NK-92 treated with Interleukin-12 subunit alpha and Interleukin-12 subunit beta, amount 100 ng/mL, for 24 hours (cell line): ENCODE measurements at regions not wholly inside any gene's neighbourhood (a gene's known extent, or its start where the extent isn't known, plus 50 kb on each side); places are given as distances from the start of the nearest gene placed in this dataset.

Experiments
- DNase-seq: peaks from one replicate; lab custom pipeline; 2025; lab: John Stamatoyannopoulos, UW

DNA sequence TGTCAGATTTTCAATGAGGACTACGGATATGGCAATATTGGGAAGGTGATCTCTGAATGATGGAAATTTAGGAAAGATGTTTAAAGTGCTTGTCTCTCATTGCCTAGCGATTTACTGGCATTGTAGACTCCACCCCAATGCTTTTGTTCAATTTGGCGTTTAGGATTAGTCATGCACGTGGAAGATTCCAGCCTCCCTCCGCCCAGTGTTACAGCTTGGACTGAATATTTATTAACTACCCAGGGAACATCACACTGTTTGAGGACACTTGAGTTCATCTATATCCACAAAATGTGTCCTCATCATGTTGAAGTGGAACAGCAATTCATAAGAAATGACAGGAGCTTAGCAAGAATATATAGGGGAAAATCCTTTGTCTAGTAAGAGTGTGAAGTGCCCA is 738.8 kb upstream of the RBFOX1 start:
- DNase-seq: no peak

DNA sequence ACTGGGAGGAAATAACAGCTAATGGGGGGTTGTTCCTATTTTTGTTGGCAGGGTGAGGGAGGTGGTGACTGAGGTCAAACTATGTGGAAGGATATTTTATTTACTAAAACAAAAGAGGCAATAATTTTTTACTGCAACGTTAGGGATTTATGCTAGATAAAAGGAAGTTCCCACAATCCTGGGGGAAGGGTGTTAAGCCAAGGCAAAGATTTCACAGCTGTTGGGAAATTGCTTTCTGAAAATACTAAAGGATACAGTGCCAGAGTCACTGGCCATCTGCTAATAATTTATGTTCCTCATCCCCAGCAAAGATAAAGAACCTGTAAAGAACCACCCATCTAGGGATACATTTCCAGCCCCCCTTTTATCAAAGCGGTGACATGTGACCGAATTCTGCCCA is 756.0 kb upstream of the RBFOX1 start:
- no peak for DNase-seq

DNA sequence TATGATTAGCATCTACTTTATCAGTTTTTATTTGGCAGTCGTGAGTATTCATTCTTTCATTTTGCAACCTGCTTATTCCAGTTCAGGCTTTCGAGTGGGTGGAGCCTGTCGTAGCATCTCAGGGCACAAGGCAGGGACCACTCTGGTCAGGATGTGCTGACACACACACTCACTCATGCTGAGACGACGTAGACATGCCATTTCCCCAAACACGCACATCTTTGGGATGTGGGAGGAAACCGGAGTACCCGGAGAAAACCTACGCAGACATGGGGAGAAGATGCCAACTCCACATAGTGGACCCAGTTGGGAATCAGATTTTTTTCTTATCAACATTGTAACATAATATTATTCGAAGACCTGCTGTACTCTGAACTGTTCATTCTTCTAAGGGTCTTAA is 756.5 kb upstream of the RBFOX1 start:
- no peak for DNase-seq

DNA sequence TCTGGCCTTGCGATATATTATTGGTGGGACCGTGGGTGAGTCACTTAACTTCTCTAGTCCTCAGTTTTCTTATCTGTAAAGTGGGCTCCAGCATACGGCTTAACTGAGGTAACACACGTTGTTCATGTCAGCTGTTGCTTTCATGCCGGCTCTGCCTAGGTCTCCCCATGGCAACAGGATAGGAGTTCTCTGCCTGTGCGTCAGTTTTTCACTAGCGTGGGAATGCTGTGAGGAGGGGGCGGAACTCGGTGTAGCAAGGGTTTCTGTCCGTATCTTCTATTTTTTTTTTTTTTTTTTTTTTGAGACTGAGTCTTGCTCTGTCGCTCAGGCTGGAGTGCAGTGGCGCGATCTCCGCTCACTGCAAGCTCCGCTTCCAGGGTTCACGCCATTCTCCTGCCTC is 758.5 kb upstream of the RBFOX1 start:
- DNase-seq: no peak

DNA sequence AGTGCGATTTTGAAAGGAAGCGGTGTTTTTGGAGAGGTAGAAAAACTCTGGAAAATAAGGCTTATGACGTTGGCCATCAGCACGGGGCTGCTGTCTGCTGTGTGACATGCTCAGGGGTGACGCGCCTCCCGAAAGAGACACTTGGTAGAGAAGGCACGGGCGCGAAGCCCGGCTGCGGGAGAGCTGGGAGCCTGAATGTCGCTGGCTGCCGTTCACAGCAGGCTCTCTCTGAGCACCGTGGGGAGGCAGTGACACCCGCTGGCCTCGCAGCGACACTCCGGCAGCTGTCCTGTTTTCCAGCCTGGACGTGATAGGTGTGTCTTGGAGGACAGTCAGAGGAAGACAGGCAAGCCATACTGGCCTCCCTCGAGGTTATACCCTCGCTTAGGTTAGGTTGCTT is 759.1 kb upstream of the RBFOX1 start:
- DNase-seq: no peak

DNA sequence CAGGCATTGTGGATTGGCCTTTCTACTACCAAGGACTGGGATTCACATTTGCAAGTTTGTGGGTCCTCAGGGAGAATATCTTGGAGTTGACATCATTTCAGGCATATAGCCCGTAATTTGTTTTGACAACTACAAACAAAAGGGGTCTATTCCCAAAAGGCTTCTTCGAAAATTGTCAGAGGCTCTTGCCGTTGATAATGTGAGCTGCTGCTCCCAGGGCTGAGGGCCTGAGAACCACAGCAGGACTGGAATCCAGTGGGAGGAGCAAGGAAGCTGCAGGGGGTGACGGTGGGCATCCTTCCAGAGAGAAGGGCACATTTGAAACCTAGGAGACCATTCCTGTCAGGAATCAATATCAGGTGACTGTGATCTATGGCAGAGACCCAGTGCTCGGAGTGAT is 761.6 kb upstream of the RBFOX1 start:
- no peak for DNase-seq

DNA sequence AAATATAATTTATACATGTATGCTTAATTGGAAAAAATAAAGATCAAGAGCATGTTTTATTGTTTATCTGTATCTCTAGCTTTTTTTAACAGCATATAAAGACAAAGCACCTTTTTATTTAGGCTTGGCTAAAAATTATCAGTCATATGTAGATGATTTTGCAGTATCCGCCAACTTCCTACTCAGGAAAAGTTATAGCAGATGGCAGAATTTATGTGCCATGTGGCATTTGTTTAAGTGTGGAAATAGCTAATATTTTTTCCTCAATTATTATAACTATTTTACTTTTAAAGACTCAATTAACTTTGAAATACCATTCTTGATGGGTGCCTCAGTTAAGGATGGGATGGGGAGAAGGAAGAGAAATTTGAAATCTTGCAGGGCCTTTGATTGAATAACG is 762.1 kb upstream of the RBFOX1 start:
- DNase-seq: no peak

DNA sequence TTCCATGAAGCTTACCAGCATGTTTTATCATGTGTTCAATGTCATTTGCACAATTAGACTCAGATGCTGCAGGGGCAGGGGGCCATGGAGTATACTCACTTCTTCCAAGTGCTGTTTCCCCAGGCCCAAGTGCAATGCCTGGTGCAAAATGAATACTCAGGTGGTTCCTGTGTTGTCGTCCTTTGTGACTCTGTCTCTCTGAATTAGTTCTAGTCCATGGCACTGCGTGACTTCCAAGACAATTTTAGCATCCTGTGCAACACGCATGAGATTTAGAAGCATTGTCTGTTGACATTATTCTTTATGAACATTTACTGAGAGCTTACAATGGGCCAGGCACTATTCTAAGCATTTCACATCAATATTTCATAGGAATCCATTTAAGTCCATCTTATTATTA is 769.7 kb upstream of the RBFOX1 start:
- DNase-seq: no peak

DNA sequence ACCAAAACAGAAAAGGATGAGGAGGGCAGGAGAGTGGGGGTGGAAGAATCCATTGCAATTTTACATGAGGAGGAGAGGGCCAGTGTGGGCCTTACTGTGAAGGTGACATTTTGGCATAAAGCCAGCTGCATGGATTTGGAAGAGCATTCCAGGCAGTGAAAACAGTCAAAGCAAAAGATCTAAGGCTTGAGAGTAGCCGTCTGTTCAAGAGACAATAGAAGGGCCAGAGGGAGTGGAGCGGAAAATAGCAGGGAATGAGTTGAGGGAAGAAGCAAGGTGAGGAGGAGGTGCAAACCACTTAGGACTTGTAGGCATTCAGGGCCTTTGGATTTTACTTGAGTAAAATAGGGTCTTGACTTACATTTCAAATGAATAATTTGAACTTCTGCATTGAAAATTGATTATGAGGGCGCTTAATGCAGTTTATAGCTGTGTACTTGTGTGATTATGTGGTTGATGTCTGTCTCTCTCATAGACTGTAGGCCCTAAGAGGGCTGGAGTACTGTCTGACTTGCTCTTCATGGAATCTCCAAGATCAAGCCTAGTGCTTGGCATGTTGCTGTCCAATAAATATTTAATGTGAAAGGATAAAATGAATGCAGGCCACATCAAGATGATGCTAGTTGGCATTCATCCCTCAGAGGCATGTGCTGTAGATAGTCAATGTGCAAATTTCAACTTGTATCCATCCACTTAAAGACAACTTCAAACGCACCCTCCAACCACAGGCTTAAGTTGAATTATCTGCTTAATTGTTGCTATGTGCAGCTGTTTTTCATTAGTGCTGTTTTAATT is 772.1 kb upstream of the RBFOX1 start:
- no peak for DNase-seq

DNA sequence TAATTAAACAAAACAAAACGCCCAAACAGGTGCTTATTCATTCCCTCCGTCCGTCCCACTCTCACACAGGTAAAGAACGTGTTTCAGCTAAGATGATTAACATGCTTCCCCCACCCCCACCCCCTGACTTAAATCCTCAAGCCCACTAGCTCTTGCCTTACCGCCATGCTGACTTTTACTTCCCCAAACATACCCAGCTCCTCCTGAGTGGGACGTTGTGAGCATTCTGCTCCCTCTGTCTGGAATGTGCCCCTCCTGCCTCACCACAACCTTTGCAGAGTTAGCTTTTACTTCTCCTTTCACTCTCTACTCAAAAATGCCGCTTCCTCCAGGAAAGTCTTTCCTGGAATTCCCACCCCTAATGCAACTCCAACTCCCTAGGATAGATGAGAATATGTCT is 774.0 kb upstream of the RBFOX1 start:
- no peak for DNase-seq

DNA sequence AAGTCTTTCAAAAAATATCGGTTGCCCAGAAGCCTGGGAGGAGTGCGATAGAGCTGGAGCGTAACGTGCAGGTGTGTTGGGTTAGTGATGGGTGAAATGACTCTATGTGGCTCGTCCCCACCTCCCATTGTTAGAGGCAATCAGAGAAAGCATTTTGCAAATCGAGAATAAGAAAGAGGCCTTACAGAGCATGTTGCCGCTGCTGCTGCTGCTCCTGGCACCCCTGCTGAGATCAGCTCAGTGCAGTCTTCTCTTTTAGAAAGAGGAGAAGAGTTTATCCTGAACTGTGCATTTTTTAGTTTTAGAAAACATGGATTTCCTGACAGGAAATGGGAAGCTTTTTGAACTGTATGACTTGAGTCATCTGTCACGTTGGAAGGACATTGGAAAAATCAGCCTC is 774.5 kb upstream of the RBFOX1 start:
- no peak for DNase-seq

DNA sequence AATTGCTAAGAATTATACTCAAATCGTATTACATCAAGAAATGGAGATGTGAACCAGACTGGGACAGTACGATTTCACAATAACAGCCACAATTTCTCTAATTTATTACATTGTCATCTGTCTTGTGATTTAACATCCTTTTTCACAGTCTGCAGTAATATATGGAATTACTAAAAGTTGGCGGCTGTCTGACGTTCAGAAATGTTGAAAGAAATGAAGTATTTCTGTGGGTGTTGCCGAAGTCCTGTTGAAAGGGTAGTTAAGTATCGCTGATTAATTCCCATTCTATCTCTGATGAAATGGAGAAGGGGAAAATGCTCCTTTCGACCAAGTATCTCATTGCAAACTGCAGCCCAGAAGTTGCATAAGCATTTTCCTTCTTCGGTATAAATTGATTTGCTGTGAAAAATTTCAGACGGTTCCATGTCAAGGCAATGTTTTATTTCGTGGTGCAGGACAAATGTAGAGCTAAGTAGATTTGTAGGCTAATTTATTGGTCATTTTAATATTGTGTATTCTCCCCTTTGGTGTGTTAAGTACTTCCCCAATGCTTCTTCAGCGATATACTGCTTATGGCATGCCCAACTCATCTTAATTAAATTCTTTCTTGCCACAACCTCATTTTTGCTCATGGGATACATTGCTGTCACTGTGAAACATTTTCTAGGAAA is 775.2 kb upstream of the RBFOX1 start:
- DNase-seq: no peak

DNA sequence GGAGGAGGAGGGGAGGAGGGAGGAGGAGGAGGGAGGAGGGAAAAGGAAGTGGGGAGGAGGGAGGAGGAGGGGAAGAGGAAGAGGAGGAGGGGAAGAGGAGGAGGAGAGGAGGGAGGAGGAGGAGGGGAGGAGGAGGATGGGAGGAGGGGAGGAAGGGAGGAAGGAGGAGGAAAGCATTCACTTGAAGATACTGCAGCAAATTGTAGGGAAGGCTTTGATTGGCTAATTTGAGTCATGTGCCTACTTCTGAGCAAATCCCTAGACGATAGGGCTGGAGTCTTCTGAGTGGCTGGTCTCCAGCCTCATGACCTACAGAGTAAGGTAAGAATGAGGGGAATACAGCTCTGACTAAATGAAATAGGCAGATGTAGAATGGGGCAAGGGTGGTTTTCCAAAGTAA is 783.2 kb upstream of the RBFOX1 start:
- DNase-seq: no peak

DNA sequence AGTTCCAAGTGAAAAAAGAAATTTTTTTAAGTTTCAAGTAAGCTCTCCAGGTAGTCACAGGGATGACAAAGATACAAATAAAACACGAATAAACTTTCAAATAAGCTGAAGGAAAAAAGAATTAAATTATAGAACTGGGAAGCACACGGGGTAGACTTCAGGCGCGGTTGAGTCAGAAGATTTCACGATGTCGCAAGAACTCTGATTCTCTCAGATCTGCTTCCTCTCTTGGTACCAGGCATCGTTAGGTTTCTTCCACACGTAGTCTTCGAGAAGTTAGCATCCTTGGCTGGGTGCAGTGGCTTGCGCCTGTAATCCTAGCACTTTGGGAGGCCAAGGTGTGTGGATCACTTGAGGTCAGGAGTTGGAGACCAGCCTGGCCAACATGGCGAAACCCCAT is 784.1 kb upstream of the RBFOX1 start:
- DNase-seq: no peak

DNA sequence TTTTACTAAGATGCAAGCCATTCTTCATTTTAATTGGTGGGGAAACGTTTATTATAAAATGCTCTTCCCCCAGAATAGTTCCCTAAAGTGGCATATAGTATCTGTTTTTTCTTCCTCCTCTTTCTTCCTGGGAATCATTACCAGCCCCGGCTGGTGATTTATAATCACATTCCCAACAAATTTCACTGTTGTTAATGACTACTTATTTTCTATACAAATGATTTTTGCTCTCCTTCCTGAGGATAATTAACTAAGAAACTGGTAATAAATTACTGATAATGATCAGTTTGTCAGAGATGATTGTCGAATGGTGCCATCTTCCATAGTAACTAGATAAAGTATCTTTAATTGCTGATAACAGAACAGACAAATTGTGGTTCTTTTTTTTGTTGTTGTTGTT is 785.5 kb upstream of the RBFOX1 start:
- DNase-seq: no peak

DNA sequence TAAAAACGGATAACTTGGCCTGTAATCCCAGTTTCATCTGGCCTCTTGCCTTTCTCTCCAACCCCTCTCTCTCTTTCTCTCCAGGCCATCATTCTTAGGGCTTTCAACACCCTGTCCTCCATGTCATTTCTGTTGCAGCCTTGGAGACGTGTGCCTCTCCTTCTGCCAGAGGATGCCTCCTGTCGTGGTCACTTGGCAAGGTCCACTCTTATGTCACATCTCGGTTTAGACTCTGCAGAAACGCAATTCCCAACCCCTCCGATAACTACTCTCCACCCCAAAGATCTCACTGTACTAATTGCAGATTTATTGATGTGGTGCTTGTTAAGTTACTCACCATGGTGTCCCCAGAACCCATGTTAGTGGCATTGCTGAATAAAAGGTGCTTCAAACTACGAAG is 787.3 kb upstream of the RBFOX1 start:
- DNase-seq: no peak

DNA sequence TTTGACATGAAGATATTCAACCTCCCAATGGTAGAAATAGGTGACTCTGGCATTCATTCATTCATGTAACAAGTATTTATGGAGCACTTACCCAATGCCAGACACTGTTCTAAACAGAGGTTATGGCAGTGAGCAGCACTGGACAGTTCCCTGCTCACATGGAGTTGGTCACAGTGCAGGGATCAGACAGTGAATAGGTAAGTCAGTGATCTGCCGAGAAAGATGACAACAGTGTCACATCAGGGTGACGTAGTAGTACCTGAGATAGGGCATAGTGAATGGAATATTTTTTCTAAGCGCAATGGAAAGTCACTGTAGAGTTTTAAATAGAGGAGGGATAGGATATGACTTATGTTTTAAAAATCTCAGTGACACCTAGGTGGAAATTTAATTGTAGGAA is 791.4 kb upstream of the RBFOX1 start:
- DNase-seq: no peak

DNA sequence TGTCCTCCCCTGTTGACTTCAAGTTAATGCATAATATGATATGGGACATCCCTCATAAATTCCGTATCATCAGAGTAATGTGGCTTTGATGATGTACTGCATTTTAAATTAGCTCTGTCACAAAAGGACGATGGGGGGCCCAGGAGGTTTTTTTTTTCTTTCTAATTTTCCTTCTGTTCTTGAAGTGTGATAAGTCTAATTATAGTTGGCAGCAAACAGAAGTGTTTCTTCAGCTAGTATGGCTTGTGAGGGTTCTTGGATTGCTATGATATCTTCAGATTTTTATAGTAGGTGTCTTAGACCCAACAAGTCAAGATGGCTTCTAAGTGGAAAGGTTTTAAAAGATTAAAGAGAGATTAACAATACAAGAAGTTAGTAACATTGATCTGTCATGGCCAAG is 796.2 kb upstream of the RBFOX1 start:
- DNase-seq: no peak

DNA sequence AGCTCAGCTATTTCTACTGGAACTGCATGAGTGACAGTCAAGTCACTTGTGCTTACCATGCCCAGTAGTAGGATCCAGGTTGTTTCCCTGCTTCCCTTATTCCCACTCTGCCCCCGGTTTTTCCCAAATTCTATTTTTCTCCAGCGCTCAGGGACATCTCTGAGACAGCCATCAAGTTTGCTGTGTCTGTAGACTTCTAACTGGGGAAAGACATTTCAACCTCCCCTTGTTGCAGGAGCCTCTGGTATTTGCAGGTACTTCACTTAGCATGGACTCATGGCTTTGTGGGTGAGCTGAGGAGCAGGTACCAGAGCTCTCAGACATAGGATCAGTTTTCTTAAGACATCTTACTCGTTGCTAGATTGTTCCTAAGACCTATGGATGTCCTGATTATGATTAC is 801.6 kb upstream of the RBFOX1 start:
- no peak for DNase-seq

DNA sequence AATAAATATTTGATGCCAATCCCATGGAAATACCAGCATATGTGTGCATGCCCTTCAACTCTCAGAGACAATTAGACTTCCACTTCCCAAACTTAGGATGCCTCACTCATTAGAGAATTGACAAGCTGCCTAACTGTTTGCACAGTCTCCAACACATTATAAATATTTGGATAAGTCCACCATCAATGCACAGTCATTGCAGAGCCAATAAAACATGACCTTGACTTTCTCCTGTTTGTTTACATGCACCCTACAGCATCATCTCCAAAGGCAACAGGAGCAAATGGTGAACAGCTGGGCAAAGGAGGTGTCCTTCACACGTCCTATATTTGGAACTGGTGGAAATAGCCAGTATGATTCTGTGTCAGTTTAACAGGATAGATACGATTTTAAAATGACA is 804.4 kb upstream of the RBFOX1 start:
- DNase-seq: no peak

DNA sequence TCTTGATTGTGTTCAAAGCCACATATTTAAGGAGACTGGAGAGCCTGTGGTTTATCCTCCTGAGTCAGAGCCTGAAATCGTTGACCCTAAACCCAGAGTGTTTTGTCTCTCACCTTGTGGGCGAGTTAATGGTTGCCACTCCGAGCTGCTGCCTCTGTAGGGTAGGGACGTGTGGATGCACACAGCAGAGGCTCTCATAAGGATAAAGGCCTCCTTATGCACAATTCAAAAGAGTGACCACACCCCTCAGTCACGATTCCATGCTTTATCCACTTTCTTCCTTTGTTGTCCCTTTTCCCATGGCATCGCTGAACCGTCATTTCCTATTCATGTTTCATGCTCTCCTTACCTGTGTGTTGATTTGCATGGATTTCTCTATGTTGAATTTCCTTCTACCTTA is 805.0 kb upstream of the RBFOX1 start:
- DNase-seq: no peak

DNA sequence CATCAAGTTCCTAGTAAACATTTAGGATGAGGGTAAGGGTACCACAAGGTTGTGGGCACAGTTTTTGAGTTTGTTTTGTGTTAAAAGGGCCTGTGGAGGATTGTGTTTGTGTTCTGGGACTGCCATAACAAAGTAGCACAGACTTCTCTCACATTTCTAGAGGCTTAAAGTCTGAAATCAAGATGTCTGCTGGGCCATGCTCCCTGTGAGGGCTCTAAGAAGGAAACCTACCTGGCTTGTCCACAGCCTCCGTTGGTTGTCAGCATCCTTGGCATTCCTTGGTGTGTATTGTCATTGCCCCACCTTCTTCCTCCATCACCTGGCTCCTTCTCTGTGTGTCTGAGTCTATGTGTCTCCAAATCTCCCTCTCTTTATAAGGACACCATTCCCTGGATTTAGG is 808.1 kb upstream of the RBFOX1 start:
- DNase-seq: no peak

DNA sequence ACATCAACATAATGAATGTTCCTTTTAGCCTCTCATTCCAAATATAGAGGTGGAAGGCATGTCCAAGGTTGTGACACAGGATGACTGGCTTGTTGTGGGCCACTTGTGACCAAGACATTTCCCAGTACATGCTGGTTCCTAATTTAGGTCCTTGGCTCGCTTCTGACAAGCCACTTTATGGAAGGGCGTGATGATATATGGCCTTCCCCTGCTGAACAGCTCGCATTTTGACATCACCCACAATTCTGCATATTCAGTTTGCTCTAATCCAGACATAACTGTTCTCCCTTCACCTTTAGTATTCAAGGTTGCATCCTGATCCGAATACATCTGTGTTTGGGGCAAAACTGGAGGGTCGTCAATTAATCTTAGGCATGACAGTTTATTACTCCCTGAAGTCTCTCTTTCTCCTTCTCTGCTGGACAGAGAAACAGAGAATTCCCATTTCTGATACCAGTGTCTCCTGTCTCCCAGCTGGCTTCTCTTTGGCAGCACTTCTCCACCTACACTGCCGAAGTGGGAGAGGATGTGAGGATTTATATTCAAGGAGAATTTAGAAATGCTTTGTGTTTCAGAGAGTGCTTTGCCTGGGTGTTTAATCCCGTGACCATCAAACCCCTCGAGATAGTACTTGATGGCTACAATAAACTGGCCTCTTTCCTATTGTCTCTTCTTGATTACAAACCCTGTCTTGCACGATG is 815.5 kb upstream of the RBFOX1 start:
- DNase-seq: no peak
